ENCODE measurements at regions not wholly inside any gene's neighbourhood (a gene's known extent, or its start where the extent isn't known, plus 50 kb on each side); places are given as distances from the start of the nearest gene placed in this dataset.
A peak's percentile ranks its signal among the peaks of the same experiment; 100 is the strongest.
"Not testable (repeated sequence)": the region's sequence is repeated elsewhere in the genome, so short reads cannot be mapped to it uniquely, and the experiment has no call there.

DNA sequence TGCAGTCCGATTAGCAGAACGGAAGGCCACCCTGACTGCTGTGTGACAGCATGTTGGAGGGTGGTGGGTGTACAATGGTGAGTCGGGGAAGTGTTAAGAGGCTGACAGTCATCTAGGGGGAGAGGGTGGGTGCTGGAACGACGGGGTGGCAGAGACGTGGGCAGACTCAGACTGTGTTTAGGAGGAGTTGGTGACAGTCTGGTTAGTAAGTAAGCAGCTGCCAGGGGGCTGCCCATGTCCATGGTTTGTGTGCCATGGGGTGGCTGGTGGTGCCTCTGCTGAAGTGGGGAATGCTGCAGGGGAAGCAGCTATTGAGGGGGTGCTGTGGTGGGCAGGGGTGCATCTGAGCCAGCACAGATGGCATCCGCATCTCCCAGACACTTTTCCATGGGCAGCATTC, 51.3 kb upstream of the BOD1 start:
- no peak for DNase-seq

DNA sequence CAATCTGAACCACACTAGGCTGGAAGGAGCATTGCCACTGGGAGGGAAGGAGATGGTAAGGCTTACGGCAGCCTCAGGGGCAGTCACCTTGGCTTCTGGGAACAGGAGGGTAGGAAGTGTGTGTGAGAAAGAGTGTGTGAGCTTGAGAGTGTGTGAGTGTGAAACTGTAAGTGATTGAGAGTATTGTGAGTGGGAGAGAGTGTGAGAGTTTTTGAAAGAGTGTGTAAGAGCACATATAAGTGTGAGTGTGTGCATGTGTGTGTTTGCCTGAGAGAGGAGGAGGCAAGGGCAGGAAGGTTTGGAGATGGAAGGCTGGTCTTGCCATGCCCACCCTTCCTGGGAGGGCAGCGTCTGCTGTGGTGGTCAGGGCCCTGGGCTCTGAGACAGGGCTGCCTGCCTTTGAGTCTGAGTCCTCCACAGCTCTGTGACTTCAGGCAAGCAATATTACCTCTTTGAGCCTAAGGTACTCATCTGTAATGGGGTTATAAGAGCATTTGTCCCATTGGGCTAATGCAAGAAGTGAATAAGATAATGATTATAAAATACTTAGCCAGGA, 51.9 kb upstream of the BOD1 start:
- DNase-seq: no peak

DNA sequence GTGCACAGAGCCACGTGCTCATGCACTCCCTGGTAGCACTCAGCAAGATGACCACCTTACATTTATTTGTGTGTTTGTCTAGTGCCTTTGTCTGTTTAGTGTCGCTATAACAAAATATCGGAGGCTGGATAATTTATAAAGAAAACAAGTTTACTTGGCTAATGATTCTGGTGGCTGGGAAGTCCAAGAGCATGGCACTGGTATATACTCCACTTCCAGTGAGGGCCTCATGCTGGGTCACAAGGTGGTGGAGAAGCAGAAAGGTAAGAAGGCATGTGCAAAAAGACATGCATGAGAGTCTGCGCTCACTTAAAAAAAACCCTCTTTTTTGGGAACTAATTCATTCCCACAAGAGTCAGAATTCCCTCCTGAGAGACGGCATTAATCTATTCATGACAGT, 52.5 kb upstream of the BOD1 start:
- DNase-seq: no peak

DNA sequence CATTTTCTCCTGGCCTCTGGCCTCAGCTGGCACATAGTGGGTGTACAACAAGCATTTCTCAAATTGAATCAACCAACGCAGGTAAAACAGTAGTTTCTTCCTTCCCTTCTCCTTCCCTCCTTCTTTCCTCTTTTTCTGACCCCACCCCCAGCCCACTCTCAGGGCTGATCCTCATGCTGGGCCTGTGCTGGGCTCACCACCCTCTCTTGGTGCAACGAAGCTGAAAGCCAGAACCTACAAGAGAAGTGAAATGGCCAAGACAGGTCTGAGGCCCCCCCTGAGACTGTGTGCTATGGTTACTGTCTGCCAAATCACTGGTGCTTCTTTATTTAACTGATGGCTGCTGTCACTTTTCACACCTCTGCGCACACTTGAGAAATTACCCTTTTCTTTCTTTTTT, 53.0 kb upstream of the BOD1 start:
- no peak for DNase-seq

DNA sequence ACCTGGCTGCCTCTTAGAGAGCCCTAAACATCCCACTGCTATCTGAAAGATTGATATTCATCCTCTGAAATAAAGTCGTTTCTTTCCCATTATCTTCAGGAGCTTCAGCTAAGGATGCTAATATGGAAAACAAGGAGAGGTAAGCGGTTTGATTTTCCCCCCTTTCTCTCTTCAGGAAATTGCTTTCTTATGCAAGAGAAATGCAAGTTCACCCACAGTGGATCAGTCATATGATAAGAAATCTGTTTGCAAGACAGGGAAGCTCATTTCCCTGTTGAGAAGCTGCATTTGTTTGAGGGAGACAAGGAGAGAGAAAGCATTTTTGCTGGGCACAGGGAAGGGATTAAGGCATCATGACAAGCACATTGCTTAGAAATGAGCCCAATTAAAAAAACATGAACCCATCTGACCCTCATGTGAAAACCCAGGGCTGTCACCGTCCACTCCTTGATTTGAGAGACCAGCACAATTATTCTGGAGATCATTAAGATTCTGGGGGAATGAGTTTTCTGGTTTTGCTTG, 53.7 kb upstream of the BOD1 start:
- no peak for DNase-seq

DNA sequence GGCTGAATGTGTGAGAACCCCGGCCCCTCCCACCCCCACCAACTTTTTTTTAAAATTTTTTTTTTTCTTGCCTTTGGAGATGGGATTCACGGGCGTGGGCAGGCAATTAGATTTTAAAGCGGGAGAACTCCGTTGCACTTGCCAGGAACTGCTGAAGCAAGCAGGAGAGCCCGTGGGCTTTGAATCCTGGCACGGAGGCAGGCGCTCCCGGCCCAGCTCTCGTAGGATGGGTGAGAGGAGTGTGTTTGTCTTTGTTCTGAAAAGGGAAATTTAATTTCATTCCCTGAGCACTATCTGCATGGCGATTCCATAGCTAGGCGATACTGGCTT, 54.3 kb upstream of the BOD1 start:
- no peak for DNase-seq

DNA sequence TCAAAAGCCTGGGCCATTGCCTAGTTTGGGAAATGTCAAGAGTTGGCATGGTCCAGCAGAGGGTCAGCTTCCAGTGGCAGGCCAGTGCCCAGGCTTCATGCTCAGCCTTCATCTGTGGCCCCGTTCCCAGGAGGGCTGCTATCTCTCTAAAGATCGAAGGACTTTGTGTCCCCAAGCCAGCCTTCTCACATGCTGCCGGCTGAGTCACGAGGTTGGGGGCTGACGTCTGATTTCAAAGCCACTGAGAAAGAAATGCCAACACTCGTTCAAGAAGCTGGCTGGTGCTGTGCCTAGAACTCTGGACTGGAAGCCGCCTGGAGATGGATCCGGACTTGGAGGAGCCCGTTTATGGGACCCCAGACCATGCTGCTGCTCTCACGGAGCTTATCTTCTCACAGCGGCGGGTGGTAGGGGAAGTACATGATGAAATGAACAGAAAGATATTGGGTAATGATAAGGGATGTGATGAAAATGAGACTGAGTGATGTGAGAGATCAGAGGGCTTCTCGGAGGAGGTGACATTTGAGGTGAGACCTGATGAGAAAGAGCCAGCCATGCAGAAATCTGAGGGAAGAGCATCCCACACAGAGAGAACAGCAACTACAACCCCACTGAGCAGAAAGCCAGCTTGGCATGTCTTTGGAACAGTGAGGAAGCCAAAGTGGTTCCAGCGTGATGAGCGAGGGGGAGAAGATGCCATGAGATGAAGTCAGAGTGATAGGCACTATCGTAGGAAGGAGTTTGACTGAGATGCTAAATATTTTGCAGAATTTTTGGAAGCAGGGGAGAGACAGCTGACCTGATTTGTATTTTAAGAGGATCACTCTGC, 54.9 kb upstream of the BOD1 start:
- no peak for DNase-seq

DNA sequence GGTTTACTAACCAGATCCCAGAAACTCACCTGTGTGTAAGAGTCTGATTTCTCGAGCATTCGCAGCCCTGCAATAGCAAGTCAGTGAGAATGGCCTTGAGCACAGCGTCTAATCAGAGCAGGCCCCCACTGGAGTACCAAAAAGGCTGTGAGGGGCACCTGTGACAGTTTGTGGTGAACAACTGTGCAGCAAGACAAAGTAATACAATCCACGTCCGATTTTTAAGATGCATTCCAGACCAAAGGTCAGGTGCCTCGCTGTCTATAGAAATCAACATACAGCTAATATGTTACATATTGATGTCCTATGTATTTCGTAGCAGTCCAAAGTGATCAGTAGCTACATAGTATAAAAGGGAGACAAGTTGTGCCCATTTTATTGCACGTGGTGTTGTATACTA, 55.7 kb upstream of the BOD1 start:
- no peak for DNase-seq

DNA sequence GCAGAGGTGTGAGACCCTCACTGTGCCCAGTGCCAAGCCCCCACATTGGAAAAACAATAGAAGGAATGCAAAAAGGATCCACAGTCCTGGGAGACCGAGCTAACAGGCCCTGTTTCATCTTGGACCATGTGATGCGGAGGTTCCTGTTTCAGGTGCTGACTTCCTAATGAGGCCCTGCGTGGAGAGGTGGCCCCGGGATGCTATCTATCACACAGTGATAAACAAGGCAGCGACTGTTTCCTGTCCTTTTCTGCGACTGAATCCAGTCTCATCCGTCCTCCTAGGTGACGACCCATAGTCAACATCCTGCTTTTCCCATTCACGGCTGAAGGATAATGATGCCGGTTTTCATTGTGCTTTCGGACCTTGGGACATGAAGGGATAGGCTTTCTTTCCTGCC, 56.4 kb upstream of the BOD1 start:
- no peak for DNase-seq

DNA sequence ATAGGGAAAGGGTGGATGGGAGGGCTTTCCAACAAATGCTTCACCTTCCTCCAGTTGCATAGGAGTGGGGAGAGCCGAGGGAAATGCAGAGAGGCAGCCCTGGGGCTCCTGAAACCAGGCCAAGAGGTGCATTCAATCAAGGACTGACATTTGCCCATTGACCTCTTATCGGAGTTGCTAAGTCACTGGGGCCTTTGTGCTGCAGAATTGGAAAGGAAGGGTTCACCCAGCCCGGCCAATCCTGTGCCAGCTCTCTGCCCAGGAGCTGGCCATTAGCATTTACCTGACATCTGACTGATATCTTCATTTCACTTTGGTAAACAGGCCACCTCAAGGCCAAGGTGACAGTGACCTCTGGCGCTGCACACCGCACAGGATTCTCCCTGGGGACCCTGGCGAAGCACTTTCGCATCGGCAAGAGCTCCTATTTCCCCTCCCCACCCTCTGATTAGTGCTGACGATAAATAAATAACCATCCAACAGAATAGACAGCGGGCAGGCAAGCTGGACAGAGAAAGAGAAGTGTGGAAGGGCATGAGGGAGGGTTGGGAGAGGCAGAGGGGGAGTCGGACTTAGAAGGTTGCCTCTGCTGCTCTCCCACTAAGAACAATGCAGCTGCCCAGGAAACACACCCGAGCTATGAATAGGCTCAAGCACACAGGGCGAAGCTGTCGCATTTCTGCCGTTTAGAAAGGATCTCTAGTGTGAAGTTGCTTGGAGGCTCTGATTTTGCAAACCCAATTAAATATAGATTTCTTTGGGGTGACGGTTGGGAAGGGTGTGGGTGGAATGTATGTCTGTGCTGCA, 57.0 kb upstream of the BOD1 start:
- DNase-seq: no peak

DNA sequence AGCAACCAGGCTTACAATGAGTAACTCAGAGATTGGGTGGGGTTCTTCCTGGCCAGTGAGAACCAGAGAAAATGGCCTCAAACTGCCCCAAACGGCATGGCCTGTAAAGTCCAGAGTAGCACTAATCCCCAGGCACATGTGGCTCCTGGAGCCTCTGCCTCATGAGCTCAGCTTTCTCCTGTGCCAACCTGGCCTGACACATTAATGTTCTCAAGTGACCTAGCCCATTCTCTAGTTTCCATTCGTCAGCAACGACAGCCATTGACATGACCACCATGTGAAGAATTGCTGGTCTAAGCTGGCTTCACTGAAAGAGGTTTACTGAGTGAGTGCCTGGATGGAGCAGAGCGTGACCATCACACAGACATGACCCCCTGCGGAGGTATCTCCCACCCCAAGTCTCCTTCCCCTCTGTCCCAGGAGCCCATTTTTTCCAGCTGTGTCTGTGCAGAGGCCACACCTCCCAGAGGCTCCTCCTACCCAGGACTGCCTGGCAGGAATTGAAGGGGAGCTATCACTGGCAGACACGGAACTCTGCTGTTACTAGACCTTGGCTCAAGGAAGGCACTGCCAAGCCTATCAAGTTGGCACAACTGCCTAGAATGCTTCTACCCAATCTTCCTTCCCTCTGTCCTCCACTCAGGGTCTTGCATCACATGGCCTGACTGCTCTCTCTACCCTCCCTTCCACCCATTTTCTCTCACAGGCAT, 59.0 kb upstream of the BOD1 start:
- peak; percentile 24 for DNase-seq

DNA sequence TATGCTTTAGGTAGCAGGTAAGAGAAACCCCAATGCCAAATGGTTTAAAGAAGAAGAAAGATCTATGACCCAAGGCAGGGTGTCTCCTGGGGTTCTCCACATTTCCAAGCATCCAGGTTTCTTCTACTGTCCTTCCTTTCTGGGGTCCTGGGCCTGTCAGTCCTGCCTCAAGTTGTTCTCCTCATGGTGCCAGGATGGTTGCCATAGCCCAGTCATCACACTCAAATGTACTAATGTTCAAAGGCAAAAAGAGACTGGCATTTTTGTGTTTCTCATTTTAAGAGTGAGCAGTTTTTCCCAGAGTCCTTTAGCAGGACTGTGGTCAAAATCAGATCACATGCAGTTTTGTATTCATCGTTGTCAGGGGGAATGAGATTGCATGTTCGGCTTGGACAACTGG, 59.9 kb upstream of the BOD1 start:
- DNase-seq: no peak

DNA sequence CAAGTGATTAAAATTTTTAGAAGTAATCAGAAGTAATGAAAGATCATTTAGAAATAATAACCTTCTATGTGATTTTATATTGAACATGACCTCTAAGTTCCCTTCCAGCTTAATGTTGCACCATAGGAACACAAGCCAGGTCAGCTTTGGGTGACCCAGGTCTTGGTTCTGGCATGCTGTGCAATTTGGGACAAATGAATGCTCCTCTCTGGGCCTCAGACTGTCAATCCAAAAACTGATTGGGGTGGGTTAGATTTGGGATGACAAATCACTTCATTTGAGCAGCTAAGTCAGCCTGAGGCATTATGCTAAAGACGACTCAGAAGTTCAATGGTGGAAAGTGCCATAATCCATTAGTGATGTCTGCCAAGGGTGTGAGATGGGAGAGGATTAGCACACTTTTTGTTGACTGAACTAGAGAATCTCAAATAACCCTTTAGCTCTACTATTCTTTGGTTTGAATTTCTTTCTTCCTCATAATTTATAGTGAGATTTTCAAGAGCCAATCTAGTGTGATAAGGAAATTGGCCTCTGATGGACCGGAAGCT, 60.7 kb upstream of the BOD1 start:
- DNase-seq: peak; percentile 2

DNA sequence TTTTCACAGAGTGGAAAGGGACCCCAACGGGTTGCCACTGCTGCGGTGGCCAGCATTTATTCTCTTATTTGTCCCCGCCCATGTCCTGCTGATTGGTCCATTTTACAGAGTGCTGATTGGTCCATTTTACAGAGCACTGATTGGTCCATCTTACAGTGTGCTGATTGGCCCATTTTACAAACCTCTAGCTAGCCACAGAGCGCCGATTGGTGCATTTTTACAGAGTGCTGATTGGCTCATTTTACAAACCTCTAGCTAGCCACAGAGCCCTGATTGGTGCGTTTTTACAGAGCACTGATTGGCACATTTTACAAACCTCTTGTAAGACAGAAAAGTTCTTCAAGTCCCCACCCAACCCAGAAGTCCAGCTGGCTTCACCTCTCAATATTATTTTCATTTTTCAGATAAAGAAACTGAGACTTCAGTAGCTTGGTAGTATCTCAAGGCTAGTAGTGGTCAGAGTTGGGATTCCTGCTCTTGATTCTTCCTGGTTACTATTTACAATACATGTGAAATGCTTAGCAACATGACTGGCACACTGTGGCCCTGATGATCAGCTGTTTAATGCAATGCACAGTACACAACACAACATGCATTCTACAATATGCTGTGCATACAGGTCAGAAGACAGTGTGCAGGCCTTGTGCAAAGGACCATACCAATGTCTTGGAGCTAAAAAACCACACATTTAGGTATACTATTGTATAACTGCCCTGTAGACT, 63.6 kb upstream of the BOD1 start:
- DNase-seq: peak; percentile 17

DNA sequence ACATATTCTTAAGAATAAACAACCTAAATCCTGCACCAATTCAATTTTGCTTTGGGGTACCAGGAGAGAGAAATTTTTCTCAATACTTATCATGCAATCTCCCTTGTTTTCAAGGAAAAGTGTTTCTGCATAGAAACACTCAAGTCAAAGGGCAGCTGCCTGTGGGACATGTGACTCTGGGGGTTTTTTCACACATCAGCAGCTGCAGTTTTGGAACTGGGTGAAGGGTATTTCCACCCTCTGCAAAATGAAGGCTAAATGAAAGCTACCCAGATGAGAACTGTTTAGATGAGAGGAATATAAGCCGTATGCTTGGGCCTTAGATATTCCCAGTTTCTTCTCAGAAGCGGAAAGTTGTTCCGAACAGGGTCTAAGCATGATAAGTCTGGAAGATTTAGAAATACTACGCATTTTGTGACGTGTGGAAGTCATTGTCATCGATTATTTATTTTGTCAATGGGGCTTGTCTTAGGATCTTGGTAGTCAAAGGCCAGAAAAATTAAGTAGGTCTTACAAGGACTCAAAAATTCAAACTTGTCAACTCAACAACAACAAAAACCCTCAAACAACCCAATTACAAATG, 64.3 kb upstream of the BOD1 start:
- no peak for DNase-seq

DNA sequence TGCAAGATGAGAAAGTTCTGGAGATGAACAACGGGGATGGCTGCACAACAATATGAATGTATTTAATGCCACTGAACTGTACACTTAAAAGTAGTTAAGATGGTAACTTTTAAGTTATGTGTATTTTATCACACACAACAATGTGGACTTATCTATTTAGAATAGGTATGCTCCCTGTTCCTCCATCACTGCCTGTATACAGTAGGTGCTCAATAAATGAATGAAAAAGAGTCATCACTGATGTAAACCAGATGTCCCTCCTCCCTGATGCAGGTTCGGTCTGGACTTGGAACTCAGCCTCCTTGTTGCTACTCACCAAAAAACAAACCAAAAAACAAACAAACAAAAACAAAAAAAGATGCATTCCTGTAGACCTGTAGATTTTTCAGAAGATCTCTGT, 65.9 kb upstream of the BOD1 start:
- DNase-seq: no peak

DNA sequence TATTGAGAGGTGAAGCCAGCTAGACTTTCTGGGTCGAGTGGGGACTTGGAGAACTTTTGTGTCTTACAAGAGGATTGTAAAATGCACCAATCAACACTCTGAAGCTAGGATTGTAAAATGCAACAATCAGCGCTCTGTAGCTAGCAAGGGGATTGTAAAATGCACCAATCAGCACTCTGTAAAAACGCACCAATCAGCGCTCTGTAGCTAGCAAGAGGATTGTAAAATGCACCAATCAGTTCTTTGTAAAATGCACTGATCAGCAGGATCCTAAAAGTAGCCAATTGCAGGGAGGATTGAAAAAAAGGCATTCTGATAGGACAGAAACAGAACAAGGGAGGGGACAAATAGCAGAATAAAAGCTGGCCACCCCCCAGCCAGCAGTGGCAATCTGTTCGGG, 68.1 kb upstream of the BOD1 start:
- DNase-seq: not testable (repeated sequence)

DNA sequence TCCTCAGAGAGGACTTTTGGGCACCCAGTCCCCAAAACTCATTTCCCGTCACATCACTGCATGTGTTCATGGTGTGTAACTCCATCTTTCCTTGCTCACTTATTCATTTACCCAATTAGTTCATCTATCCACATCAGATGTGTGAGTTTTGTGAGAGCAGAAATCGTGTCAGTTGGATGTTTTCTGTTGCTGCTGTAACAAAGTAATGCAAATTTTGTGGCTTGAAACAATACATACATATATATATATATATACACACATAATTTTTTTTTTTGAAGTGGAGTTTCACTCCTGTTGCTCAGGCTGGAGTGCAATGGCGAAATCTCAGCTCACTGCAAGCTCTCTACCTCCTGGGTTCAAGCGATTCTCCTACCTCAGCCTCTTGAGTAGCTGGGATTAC, 70.5 kb upstream of the BOD1 start:
- no peak for DNase-seq

DNA sequence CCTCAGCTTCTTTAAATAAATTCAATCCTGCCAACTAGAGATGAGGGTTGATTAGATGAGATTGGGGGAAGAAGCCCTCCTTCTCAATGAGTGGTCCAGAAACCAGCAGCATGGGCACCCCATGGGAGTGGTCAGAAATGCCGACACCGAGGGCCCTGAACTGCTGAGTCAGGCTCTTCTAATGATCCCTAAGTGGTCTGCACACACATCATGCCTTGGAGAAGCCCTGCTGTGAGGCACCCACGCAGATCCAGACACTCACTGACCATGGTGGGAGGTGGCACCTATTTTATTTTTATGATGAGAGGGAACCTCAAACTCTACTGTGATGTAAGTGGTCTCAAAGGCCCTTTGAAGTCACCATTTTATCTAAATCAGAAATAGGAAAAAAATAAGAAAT, 72.3 kb upstream of the BOD1 start:
- DNase-seq: no peak

DNA sequence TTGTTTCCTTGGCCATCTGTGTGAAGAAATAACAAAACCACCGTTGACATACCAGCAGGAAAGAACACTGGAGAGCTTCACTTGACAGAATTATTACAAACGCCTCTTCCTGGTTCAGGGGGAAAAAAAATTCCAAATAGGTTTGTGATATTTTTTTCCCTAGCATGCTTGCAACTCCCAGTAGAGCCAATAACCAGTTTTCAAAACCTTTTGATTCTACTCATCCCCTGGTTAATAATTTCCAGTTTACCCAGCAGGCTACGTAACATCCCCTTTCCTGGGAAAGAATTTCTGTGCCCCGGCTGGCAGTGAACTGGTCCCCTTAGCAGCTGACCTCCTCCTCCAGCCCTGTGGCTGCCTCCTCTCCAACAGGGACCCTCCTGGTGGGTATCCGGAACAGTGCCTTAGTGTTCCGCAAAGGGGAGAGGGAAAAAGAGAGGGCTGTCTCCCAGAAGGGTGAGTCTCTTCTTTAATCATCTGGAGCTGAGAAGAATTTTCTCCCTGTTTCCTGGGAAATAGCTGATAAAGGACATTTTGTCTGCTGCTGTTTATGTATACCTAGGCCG, 72.8 kb upstream of the BOD1 start:
- no peak for DNase-seq

DNA sequence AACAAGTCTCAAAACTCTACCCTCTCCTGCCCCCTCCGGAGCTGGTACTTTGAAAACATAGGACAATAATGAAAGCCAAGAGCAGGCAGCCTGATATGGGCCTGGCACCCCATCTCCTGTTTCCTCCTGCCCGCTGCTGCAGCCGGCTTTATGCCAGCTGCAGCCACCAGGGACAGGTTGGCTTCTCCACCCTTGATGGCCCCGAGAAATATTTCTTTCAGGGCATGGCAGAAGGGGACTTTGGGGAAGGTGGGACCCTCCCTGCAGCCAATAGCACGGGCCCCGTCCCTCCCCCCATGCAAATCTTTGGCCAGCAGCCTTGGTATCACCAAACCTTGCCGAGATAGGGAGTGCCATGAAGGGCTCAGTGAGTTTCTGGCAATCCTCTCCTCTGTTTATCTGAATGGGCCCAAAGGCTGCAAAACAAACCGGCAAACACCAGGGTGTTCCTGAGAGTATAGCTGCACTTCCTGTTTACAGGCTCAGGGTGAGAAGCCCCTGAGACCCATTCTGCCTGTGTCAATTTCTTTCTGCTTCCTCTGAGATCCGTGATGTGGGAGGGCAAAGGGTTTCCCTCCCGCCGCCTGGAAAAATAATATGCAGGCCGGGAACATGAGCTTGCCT, 73.4 kb upstream of the BOD1 start:
- DNase-seq: no peak

All from activated effector memory CD4-positive, alpha-beta T cell treated with anti-CD3 and anti-CD28 coated beads, Interleukin-2, amount 50 U/mL, for 16 hours (primary cell).